BLaER1 treated with 17β-estradiol and CSF1 and Interleukin-3, amounts not matched to agents 10 nM and 100 nM (cell line): ENCODE measurements at regions not wholly inside any gene's neighbourhood (a gene's known extent, or its start where the extent isn't known, plus 50 kb on each side); places are given as distances from the start of the nearest gene placed in this dataset.
A peak's percentile ranks its signal among the peaks of the same experiment; 100 is the strongest.

Experiments
- H3K27ac ChIP-seq, 11 experiments: shearing (Covaris generic); formaldehyde crosslinking; 2 replicates each; pipeline ENCODE4 v1.8.1; 2022
- H3K27me3 ChIP-seq, 11 experiments: shearing (Covaris generic); formaldehyde crosslinking; 2 replicates each; pipeline ENCODE4 v1.8.1; 2022
- H3K36me3 ChIP-seq, 11 experiments: shearing (Covaris generic); formaldehyde crosslinking; 2 replicates each; pipeline ENCODE4 v1.8.1; 2022
- H3K4me1 ChIP-seq, 10 experiments: shearing (Covaris generic); formaldehyde crosslinking; 2 replicates each; pipeline ENCODE4 v1.8.1; 2022
- H3K4me2 ChIP-seq, 11 experiments: shearing (Covaris generic); formaldehyde crosslinking; 2 replicates each; pipeline ENCODE4 v1.8.1; 2022
- H3K4me3 ChIP-seq, 10 experiments: shearing (Covaris generic); formaldehyde crosslinking; 2 replicates each; pipeline ENCODE4 v1.8.1; 2022
- H3K9ac ChIP-seq, 11 experiments: shearing (Covaris generic); formaldehyde crosslinking; 2 replicates each; pipeline ENCODE4 v1.8.1; 2022
- H3K9me3 ChIP-seq, 11 experiments: shearing (Covaris generic); formaldehyde crosslinking; replicated peaks in 1 of 11; 2 replicates each; pipeline ENCODE4 v1.8.1; 2022
- H4K20me1 ChIP-seq, 11 experiments: shearing (Covaris generic); formaldehyde crosslinking; 2 replicates each; pipeline ENCODE4 v1.8.1; 2022
- Cebpa-rat ChIP-seq, 11 experiments: shearing (Covaris generic); IDR thresholded peaks; 2 replicates each; pipeline ENCODE4 v1.8.1; 2022

DNA sequence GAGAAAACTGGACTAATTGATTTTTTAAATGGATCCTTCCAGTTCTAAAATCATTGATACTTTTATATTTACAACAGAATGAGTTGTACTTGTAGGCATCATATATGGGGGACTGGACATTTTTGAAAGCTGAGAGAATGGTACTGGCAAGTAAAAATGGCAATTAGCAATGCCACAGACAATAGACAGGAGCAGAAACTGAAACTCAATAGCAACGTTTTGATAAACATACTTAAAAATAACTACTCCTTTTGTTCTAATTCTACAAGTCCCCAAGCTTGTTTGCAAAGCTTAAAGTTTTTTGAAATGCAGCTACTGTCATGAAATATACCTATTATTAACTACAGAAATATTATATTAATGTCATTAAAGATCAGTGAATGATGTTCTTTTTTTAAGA is 52.8 kb upstream of the FBXL7 start:
- Histone ChIP-seq H3K27ac (no peak overlapping the region), H3K9me3 (peaks cover 0 to 6% (median 0%) of the 10 kb centered on the region in 11 experiments; a peak in 4 of 22 replicates), H3K27me3 (no peaks in the 10 kb centered on the region), H3K9ac (no peak overlapping the region), H3K4me3 (no peak overlapping the region), H3K36me3 (no peaks in the 10 kb centered on the region), H3K4me2 (no peak overlapping the region), H3K4me1 (no peaks in the 10 kb centered on the region), H4K20me1 (no peaks in the 10 kb centered on the region)
- no peak for TF ChIP-seq Cebpa-rat (IDR thresholded peaks at IDR 0.05)

GRCh38 chr5:15446552-15446951 is 53.4 kb upstream of the FBXL7 start:
- no peaks in the 10 kb centered on the region for H3K36me3 ChIP-seq
- no peak overlapping the region for H3K9ac ChIP-seq
- no peaks in the 10 kb centered on the region for H4K20me1 ChIP-seq
- no peak overlapping the region for H3K4me3 ChIP-seq
- no peaks in the 10 kb centered on the region for H3K4me1 ChIP-seq
- no peaks in the 10 kb centered on the region for H3K27me3 ChIP-seq
- H3K9me3 ChIP-seq: peaks cover 0 to 6% (median 0%) of the 10 kb centered on the region in 11 experiments; a peak in 4 of 22 replicates
- TF ChIP-seq Cebpa-rat (IDR thresholded peaks at IDR 0.05): no peak
- H3K27ac ChIP-seq: no peak overlapping the region
- H3K4me2 ChIP-seq: no peak overlapping the region

DNA sequence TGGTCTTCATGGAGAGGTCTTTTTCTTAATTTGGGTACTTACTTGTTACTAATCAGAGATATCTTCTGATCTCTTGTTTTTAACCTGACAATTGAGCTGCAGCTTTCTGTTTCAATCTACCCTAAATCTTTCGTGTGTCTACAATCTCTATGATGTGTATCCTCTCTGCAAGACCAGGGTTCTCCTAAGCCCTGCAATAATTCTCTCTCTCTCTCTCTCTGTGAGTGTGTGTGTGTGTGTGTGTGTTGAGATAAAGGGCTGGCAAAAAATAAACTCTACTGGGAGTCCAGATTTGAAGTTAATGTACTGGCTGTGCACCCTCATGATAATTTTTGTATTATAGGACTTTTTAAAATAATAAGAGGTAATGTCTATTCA is 57.8 kb upstream of the FBXL7 start:
- H3K9me3 ChIP-seq: peaks cover 0 to 7% (median 0%) of the 10 kb centered on the region in 11 experiments; a peak in 3 of 22 replicates
- H3K36me3 ChIP-seq: no peaks in the 10 kb centered on the region
- no peaks in the 10 kb centered on the region for H3K4me1 ChIP-seq
- no peak for TF ChIP-seq Cebpa-rat (IDR thresholded peaks at IDR 0.05)
- H3K9ac ChIP-seq: no peak overlapping the region
- no peak overlapping the region for H3K27ac ChIP-seq
- H3K4me2 ChIP-seq: no peak overlapping the region
- no peaks in the 10 kb centered on the region for H3K27me3 ChIP-seq
- no peak overlapping the region for H3K4me3 ChIP-seq
- H4K20me1 ChIP-seq: no peaks in the 10 kb centered on the region

DNA sequence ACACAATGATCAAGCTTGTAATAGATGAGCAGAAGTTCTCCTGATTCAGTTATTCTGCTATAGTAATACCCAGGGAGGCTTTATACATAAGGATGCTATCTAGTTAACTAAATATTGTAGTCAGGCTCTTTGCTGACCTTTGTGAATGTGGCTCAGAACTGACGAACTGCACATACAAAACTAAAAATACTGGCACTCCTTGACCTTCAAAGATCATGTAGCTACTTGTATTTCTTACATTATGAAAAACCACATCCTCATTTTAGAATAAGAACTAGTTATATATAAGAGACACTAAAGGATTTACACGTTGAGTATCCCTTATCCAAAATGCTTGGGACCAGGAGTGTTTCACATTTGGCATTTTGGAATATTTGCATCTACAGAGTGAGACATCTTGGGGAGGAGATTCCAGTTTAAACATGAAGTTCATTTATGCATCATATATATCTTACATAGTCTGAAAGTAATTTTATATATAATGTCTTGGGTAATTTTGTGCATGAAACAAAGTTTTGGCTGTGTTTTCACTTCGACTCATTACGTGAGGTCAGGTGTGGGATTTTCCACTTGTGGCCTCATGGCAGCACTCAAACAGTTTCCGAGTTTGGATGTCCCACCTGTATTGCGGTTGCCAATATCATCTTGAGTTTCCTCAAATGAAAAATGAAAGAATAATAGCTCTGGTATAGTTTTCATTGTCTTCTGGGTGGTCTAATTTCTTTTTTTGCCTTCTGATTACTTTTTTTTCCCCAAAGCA is 58.4 kb upstream of the FBXL7 start:
- H3K9ac ChIP-seq: no peak overlapping the region
- peaks cover 0 to 7% (median 0%) of the 10 kb centered on the region in 11 experiments; a peak in 3 of 22 replicates for H3K9me3 ChIP-seq
- H4K20me1 ChIP-seq: no peaks in the 10 kb centered on the region
- no peak overlapping the region for H3K4me2 ChIP-seq
- H3K27ac ChIP-seq: no peak overlapping the region
- no peaks in the 10 kb centered on the region for H3K36me3 ChIP-seq
- H3K4me3 ChIP-seq: no peak overlapping the region
- TF ChIP-seq Cebpa-rat (IDR thresholded peaks at IDR 0.05): no peak
- no peaks in the 10 kb centered on the region for H3K27me3 ChIP-seq
- no peaks in the 10 kb centered on the region for H3K4me1 ChIP-seq

DNA sequence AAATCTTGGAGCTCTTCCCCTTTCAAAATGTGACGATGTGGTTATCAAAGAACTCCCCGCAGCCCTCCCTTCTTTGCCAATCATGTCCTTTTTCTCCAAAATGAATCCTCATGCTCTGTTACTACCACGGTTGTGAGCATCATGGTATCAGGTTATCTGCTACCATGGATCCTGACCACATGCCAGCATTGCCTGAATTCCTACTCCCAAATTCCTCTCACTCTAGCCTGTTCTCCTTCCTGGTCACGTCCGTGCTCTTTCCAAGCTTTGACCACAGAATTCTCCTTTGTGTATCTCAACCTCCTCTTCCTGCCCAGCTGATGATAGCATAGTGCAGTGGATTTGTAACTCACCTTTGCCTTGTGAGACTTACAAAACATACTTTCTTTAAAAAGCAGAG is 59.5 kb upstream of the FBXL7 start:
- Histone ChIP-seq H3K9ac (no peak overlapping the region), H3K36me3 (no peaks in the 10 kb centered on the region), H3K4me3 (no peak overlapping the region), H3K27me3 (no peaks in the 10 kb centered on the region), H3K4me2 (no peak overlapping the region), H4K20me1 (no peaks in the 10 kb centered on the region), H3K4me1 (no peaks in the 10 kb centered on the region), H3K27ac (no peak overlapping the region), H3K9me3 (peaks cover 0 to 7% (median 0%) of the 10 kb centered on the region in 11 experiments; a peak in 3 of 22 replicates)
- TF ChIP-seq Cebpa-rat (IDR thresholded peaks at IDR 0.05): no peak

GRCh38 chr5:15439801-15440200 is 60.2 kb upstream of the FBXL7 start:
- Histone ChIP-seq H3K27ac (no peak overlapping the region), H3K9me3 (peaks cover 0 to 7% (median 0%) of the 10 kb centered on the region in 11 experiments; a peak in 3 of 22 replicates), H3K27me3 (no peaks in the 10 kb centered on the region), H4K20me1 (no peaks in the 10 kb centered on the region), H3K9ac (no peak overlapping the region), H3K4me3 (no peak overlapping the region), H3K36me3 (no peaks in the 10 kb centered on the region), H3K4me1 (no peaks in the 10 kb centered on the region), H3K4me2 (no peak overlapping the region)
- no peak for TF ChIP-seq Cebpa-rat (IDR thresholded peaks at IDR 0.05)

- Histone ChIP-seq H3K9me3 (peaks cover 0 to 38% (median 21%) of the 10 kb centered on the region in 11 experiments; a peak in 15 of 22 replicates), H3K4me1 (peaks cover 8 to 30% (median 17%) of the 10 kb centered on the region in 10 experiments), H3K36me3 (no peaks in the 10 kb centered on the region; a peak in 1 of 22 replicates), H3K9ac (no peak overlapping the region), H3K4me3 (no peak overlapping the region), H4K20me1 (no peaks in the 10 kb centered on the region), H3K27ac (no peak overlapping the region), H3K27me3 (no peaks in the 10 kb centered on the region), H3K4me2 (no peak overlapping the region)
- TF ChIP-seq Cebpa-rat (IDR thresholded peaks at IDR 0.05): no peak
Observed at GRCh38 chr5:15433709-15434108, 66.3 kb upstream of the FBXL7 start.

- no peak for TF ChIP-seq Cebpa-rat (IDR thresholded peaks at IDR 0.05)
- Histone ChIP-seq H4K20me1 (no peaks in the 10 kb centered on the region), H3K36me3 (no peaks in the 10 kb centered on the region; a peak in 1 of 22 replicates), H3K9ac (peak overlapping the region in 3 of 11 experiments; percentile 9 to 56 (median 24); a peak in 3 of 22 replicates), H3K27ac (peak overlapping the region in 4 of 11 experiments; percentile 2 to 51 (median 36); a peak in 3 of 22 replicates), H3K4me3 (peak overlapping the region in 3 of 10 experiments; percentile 3 to 42 (median 24); a peak in 2 of 20 replicates), H3K4me1 (peaks cover 8 to 30% (median 17%) of the 10 kb centered on the region in 10 experiments), H3K9me3 (peaks cover 0 to 34% (median 21%) of the 10 kb centered on the region in 11 experiments; a peak in 13 of 22 replicates), H3K4me2 (peak overlapping the region; percentile 57 to 89 (median 69)), H3K27me3 (no peaks in the 10 kb centered on the region)
Observed at GRCh38 chr5:15431923-15432322, 68.1 kb upstream of the FBXL7 start.

DNA sequence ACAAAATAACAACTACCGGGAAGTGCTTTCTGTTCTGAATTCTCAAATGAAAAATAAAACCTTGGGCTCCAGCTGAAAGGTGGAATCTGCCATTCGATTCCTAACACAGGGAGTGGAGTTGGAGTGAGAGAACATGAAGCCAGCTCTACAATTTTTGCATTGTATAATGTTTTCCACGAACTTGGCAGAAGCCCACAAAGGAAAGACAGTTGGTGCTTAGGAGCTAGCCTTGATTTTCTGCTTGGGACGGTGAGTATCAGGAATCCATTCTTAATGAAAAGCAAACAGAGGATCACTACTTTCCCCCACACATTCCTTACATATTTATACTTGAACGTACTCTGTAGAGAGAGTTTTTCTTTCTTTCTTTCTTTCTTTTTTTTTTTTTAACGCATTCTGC is 74.2 kb upstream of the FBXL7 start:
- H3K9me3 ChIP-seq: peaks cover 0 to 21% (median 6%) of the 10 kb centered on the region in 11 experiments; a peak in 8 of 22 replicates
- H3K27me3 ChIP-seq: no peaks in the 10 kb centered on the region
- TF ChIP-seq Cebpa-rat (IDR thresholded peaks at IDR 0.05): no peak
- H3K27ac ChIP-seq: no peak overlapping the region
- no peak overlapping the region for H3K4me2 ChIP-seq
- peaks cover 0 to 6% (median under 1%) of the 10 kb centered on the region in 10 experiments; a peak in 4 of 20 replicates for H3K4me1 ChIP-seq
- no peaks in the 10 kb centered on the region; a peak in 1 of 22 replicates for H3K36me3 ChIP-seq
- H3K9ac ChIP-seq: no peak overlapping the region
- H3K4me3 ChIP-seq: no peak overlapping the region
- H4K20me1 ChIP-seq: no peaks in the 10 kb centered on the region
